ENCODE measurements at regions not wholly inside any gene's neighbourhood (a gene's known extent, or its start where the extent isn't known, plus 50 kb on each side); places are given as distances from the start of the nearest gene placed in this dataset.
"Not testable (repeated sequence)": the region's sequence is repeated elsewhere in the genome, so short reads cannot be mapped to it uniquely, and the experiment has no call there.

DNA sequence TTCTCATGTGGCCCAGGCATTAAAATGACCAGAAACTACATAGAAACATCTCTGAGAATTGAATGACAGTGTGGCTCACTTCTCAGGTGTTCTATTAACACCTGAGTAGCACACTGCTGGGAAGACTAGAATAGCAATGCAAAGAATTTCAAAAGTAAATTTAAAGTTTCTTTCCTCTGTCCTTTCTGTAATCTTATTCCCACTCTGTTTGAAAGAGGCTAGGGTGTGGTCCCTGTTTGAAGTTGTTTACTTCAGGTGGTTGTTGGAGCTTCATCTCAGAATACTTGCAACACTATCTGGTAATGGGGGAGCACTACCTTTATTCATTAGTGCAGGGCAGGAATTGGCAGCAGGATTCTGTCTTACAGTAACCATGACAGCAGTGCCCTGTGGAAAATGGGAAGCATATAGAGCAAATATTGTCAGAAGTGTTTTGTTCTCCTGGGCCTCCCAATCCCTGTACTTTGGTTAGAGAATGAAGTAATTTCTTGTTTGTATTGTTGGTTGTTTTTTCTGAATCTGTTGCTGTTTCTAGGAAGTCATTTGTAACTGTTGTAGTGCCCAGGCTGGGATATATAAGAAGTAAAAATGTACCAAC lies 1210.2 kb upstream of the ATXN8OS start:
- no peak for DNase-seq (ENCODE audit: low read depth)

DNA sequence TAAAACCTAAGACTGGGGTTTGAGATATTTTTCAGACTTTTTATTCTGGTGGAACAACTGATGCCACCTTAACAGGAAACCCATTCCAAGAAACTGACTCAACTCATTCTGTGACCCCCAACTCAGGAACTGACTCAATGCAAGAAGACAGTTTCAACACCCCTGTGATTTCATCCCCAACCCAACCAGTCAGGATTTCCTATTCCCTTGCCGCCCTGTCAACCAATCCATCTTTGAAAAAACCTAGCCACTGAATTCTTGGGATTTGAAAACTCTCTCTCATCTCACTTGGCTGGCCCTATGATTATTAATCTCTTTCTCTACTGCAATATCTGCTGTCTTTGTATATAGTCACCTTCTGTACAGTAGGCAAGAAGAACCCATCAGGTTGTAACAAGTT lies 1211.9 kb upstream of the ATXN8OS start:
- TF ChIP-seq, protein P1, sequence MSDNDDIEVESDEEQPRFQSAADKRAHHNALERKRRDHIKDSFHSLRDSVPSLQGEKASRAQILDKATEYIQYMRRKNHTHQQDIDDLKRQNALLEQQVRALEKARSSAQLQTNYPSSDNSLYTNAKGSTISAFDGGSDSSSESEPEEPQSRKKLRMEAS (IDR thresholded peaks at IDR 0.05; ENCODE audit: low read depth, low read length), result no peak
- TF ChIP-seq MYC (IDR thresholded peaks at IDR 0.05; ENCODE audit: low read depth, low read length), result no peak
- DNase-seq (ENCODE audit: low read depth), result no peak
- no peak overlapping the region for H3K4me3 ChIP-seq (ENCODE audit: low read depth, low read length)

More for the DNA sequence above, 1210.2 kb upstream of the ATXN8OS start:
- H3K4me3 ChIP-seq (ENCODE audit: low read depth, low read length), result no peak overlapping the region
- TF ChIP-seq MYC (IDR thresholded peaks at IDR 0.05; ENCODE audit: low read depth, low read length) (no peak), POLR2A (IDR thresholded peaks at IDR 0.05; ENCODE audit: extremely low read depth, insufficient read length) (no peak)

DNA sequence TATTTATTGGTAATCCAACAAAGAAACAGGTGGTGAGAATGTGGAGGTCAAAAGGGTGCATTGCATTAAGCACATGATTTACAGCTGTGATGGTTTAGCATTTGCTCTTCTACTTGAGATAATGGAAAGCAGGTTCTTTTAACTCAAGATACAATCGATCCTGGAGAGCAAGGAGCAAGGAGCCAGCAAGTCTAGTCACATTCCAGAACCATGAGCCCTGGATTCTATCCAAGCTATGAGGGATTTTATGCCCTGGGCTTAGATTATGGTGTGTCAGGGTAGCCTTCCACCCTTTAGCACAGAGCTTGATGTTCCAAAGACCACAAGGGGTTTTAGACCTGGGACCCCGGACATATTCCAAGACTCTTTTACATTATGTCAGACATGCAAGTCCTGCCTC lies 1213.9 kb upstream of the ATXN8OS start:
- not testable (repeated sequence) for DNase-seq (ENCODE audit: low read depth); H3K4me3 ChIP-seq (ENCODE audit: low read depth, low read length)

DNA sequence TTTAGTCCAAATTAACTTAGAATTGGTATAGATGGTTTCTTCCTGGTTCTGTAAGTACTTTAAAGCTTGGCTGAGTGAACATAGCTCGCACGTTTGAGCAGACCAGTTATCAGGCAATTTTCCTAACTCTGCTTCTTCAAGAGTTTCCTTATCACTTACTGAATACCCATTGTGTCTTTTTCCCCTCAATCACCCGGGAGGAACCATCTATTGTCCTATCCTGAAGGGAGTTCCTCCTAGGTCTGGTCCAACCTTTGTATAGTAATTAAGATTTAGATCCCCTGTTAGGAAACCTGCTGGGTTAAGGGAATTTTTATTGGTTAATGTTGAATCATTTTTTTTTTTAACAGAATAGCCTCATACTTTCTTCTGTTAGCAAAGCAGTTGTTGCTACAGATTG lies 1215.0 kb upstream of the ATXN8OS start:
- not testable (repeated sequence) for DNase-seq (ENCODE audit: low read depth); H3K4me3 ChIP-seq (ENCODE audit: low read depth, low read length)

DNA sequence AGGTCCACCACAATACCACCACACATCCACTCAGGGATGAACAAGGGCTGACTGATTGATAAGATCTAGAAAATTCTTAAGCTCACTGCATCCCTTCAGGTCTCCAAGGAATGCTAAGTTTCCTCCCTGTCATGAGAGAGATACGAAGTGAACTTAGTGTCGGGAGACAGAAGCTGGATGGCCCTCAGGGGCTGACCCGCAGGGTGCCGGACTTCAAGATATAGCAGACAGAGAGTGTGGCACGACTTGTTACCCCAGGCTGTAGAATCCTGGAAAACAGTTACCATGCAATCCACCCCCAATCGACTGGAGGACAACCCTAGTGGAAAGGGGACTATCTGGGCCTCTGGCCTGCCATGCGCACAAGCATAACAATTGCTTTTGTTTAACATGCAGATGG lies 1217.5 kb upstream of the ATXN8OS start:
- DNase-seq (ENCODE audit: low read depth); H3K4me3 ChIP-seq (ENCODE audit: low read depth, low read length): not testable (repeated sequence)

DNA sequence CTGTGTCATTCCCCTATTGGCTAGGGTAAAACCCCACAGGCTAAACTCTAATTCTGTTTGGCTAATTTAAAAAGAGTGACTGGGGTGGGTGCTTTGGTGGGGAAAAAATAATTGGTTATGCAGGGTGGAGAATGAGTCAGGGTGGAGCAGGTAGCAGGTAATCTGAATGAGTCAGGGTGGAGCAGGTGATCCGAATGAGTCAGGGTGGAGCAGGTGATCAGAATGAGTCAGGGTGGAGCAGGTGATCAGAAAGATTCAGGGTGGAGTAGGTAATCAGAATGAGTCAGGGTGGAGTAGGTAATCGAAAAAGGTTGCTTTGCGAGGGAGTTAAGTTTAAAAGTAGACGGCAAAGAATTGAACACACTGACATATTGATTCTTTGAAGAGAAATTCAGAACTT lies 1218.8 kb upstream of the ATXN8OS start:
- no peak for DNase-seq (ENCODE audit: low read depth)
- TF ChIP-seq, protein P2, sequence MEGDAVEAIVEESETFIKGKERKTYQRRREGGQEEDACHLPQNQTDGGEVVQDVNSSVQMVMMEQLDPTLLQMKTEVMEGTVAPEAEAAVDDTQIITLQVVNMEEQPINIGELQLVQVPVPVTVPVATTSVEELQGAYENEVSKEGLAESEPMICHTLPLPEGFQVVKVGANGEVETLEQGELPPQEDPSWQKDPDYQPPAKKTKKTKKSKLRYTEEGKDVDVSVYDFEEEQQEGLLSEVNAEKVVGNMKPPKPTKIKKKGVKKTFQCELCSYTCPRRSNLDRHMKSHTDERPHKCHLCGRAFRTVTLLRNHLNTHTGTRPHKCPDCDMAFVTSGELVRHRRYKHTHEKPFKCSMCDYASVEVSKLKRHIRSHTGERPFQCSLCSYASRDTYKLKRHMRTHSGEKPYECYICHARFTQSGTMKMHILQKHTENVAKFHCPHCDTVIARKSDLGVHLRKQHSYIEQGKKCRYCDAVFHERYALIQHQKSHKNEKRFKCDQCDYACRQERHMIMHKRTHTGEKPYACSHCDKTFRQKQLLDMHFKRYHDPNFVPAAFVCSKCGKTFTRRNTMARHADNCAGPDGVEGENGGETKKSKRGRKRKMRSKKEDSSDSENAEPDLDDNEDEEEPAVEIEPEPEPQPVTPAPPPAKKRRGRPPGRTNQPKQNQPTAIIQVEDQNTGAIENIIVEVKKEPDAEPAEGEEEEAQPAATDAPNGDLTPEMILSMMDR (IDR thresholded peaks at IDR 0.05; ENCODE audit: low read depth, low read length), result no peak
- TF ChIP-seq POLR2A (IDR thresholded peaks at IDR 0.05; ENCODE audit: extremely low read depth, insufficient read length), result no peak
- TF ChIP-seq, protein P1 (IDR thresholded peaks at IDR 0.05; ENCODE audit: low read depth, low read length), result no peak
- no peak for TF ChIP-seq MYC (IDR thresholded peaks at IDR 0.05; ENCODE audit: low read depth, low read length)
- H3K4me3 ChIP-seq (ENCODE audit: low read depth, low read length), result no peak overlapping the region

DNA sequence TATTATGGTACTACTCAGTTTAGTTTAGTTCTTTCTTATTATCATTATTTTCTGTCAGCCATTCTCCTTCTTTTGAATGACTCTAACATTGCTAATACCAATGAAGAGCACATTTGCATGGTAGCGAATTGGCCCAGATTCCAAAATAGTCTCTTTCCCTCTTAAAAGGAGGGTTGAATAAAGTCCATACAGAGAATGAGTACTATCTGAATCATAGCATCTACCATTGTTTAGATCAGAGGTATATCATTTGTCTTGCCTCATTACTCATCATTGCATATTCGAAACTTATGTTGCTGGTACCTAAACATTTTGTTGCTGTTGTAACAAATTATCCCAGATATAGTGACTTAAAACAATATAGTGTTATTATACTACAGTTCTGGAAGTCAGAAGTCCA lies 1235.3 kb upstream of the ATXN8OS start:
- no peak overlapping the region for H3K4me3 ChIP-seq (ENCODE audit: low read depth, low read length)
- TF ChIP-seq, protein P2 (IDR thresholded peaks at IDR 0.05; ENCODE audit: low read depth, low read length), result no peak
- TF ChIP-seq, protein P1 (IDR thresholded peaks at IDR 0.05; ENCODE audit: low read depth, low read length), result no peak
- TF ChIP-seq POLR2A (IDR thresholded peaks at IDR 0.05; ENCODE audit: extremely low read depth, insufficient read length), result no peak
- no peak for TF ChIP-seq MYC (IDR thresholded peaks at IDR 0.05; ENCODE audit: low read depth, low read length)

DNA sequence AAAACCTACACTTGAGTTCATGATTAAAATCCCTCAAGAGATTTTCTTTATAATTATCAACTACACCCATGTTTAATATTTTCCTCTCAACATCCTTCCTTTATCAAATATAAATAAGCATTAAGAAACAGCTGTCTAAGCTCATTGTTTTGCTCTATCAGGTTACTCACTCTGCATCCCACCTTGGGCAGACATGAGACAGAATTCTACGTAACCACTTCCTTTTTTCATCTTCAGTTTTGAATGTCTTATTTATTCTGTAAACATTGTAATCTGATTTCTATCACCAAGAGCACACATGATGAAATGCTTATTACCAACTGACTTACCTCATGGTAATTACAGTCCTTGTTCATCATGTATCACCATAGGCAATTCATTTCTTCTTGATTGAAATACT lies 1256.6 kb upstream of the ATXN8OS start:
- DNase-seq (ENCODE audit: low read depth), result no peak

More for the DNA sequence above, 1235.3 kb upstream of the ATXN8OS start:
- DNase-seq (ENCODE audit: low read depth), result no peak

More for the DNA sequence above, 1256.6 kb upstream of the ATXN8OS start:
- no peak for TF ChIP-seq POLR2A (IDR thresholded peaks at IDR 0.05; ENCODE audit: extremely low read depth, insufficient read length)
- TF ChIP-seq, protein P1 (IDR thresholded peaks at IDR 0.05; ENCODE audit: low read depth, low read length), result no peak
- TF ChIP-seq, protein P2 (IDR thresholded peaks at IDR 0.05; ENCODE audit: low read depth, low read length), result no peak
- TF ChIP-seq MYC (IDR thresholded peaks at IDR 0.05; ENCODE audit: low read depth, low read length), result no peak
- no peak overlapping the region for H3K4me3 ChIP-seq (ENCODE audit: low read depth, low read length)
